ENCODE measurements at regions not wholly inside any gene's neighbourhood (a gene's known extent, or its start where the extent isn't known, plus 50 kb on each side); places are given as distances from the start of the nearest gene placed in this dataset.

DNA sequence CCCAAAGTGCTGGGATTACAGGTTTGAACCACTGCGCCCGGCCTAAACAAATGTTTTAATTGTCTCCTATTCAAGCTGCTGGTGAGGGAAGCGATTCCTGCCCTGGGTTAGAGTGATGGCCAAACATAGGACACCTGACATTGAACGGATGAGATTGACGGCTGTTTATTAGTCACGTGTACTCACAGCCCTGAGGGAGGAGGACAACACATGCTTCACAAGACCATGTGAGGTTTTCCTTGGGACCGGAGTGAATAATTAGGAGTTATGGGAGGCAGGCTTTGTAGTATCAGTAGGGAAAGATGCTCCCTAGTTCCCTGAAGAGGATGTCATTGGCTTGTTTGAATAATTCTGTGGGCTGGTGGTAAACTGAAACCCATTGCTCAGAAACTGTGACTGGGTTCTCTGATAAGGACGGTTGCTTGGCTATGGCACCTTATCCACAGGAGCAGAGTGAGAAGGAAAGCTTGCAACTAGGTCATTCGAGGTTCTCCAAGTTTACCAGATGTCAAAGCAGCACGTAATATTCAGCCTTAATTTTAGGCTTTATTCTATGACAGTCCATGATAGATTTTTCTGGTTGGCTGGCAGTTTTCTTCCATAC lies 245.8 kb downstream of the PLA2G4A start:
- DNase-seq (ENCODE audit: low spot score), result no peak
- no peak for ATAC-seq (ENCODE audit: low read depth)
- H3K27ac ChIP-seq (ENCODE audit: poor library complexity, severe bottlenecking), result no peak overlapping the region
- no peaks in the 10 kb centered on the region for H3K9me3 ChIP-seq (ENCODE audit: severe bottlenecking)
- H3K36me3 ChIP-seq (ENCODE audit: low read depth), result no peaks in the 10 kb centered on the region
- TF ChIP-seq, protein P1, sequence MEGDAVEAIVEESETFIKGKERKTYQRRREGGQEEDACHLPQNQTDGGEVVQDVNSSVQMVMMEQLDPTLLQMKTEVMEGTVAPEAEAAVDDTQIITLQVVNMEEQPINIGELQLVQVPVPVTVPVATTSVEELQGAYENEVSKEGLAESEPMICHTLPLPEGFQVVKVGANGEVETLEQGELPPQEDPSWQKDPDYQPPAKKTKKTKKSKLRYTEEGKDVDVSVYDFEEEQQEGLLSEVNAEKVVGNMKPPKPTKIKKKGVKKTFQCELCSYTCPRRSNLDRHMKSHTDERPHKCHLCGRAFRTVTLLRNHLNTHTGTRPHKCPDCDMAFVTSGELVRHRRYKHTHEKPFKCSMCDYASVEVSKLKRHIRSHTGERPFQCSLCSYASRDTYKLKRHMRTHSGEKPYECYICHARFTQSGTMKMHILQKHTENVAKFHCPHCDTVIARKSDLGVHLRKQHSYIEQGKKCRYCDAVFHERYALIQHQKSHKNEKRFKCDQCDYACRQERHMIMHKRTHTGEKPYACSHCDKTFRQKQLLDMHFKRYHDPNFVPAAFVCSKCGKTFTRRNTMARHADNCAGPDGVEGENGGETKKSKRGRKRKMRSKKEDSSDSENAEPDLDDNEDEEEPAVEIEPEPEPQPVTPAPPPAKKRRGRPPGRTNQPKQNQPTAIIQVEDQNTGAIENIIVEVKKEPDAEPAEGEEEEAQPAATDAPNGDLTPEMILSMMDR (IDR thresholded peaks at IDR 0.05; ENCODE audit: poor library complexity, severe bottlenecking), result no peak
- H3K27me3 ChIP-seq (ENCODE audit: insufficient read depth, poor library complexity, severe bottlenecking), result no peaks in the 10 kb centered on the region
- H3K4me3 ChIP-seq (ENCODE audit: severe bottlenecking), result no peak overlapping the region
- no peaks in the 10 kb centered on the region for H3K4me1 ChIP-seq (ENCODE audit: insufficient read depth, poor library complexity, severe bottlenecking)

DNA sequence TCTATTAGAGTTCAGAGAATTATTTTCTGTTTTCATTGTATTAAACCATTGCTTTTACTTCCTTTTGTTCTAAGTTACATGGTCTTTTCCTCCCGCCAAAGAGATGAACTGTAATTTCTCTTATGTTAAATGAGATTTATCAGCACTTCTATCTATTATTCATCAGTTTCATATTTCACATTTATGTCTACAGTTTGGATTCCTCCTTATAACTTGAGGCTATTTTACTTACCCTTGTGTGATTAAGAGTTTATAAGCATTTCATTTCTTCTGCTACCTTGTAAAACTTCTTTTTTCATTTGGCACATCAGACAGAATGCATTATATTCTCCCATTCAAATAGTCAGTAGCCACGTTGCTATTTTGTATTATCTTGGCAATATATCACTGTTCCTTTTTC lies 248.2 kb downstream of the PLA2G4A start:
- H3K36me3 ChIP-seq (ENCODE audit: low read depth), result no peaks in the 10 kb centered on the region
- no peaks in the 10 kb centered on the region for H3K27me3 ChIP-seq (ENCODE audit: insufficient read depth, poor library complexity, severe bottlenecking)
- DNase-seq (ENCODE audit: low spot score), result no peak
- H3K4me1 ChIP-seq (ENCODE audit: insufficient read depth, poor library complexity, severe bottlenecking), result no peaks in the 10 kb centered on the region
- no peaks in the 10 kb centered on the region for H3K9me3 ChIP-seq (ENCODE audit: severe bottlenecking)
- TF ChIP-seq, protein P1 (IDR thresholded peaks at IDR 0.05; ENCODE audit: poor library complexity, severe bottlenecking), result no peak
- H3K27ac ChIP-seq (ENCODE audit: poor library complexity, severe bottlenecking), result no peak overlapping the region
- ATAC-seq (ENCODE audit: low read depth), result no peak
- no peak overlapping the region for H3K4me3 ChIP-seq (ENCODE audit: severe bottlenecking)

GRCh38 chr1:187078321-187078720 lies 249.6 kb downstream of the PLA2G4A start:
- H3K4me1 ChIP-seq (ENCODE audit: insufficient read depth, poor library complexity, severe bottlenecking), result no peaks in the 10 kb centered on the region
- H3K27ac ChIP-seq (ENCODE audit: poor library complexity, severe bottlenecking), result no peak overlapping the region
- ATAC-seq (ENCODE audit: low read depth) (no peak), DNase-seq (ENCODE audit: low spot score) (no peak)
- TF ChIP-seq, protein P1 (IDR thresholded peaks at IDR 0.05; ENCODE audit: poor library complexity, severe bottlenecking), result no peak
- no peaks in the 10 kb centered on the region for H3K36me3 ChIP-seq (ENCODE audit: low read depth)
- no peak overlapping the region for H3K4me3 ChIP-seq (ENCODE audit: severe bottlenecking)
- H3K27me3 ChIP-seq (ENCODE audit: insufficient read depth, poor library complexity, severe bottlenecking), result no peaks in the 10 kb centered on the region
- no peaks in the 10 kb centered on the region for H3K9me3 ChIP-seq (ENCODE audit: severe bottlenecking)

DNA sequence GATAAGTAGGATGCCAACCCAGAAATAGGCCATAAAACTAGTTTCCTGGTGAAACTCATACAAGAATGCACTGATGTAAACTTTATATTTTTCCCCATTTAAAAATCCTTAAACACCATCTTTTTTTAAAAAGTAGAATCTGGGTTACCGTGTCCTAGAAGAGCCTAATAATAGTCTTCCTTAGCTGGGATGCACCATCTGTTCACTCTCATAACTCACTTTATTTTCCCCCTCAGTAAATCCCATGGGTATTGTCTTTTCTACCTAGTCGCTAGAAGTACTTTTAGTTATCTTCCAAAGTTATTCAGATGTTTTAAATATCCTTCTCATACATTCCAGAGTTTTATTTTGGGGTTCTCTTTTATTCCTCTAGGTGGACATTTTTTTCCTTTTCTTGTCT lies 250.2 kb downstream of the PLA2G4A start:
- DNase-seq (ENCODE audit: low spot score), result no peak

GRCh38 chr1:187079330-187079729 lies 250.6 kb downstream of the PLA2G4A start:
- no peaks in the 10 kb centered on the region for H3K9me3 ChIP-seq (ENCODE audit: severe bottlenecking)
- no peak for ATAC-seq (ENCODE audit: low read depth)
- DNase-seq (ENCODE audit: low spot score), result no peak
- TF ChIP-seq, protein P1 (IDR thresholded peaks at IDR 0.05; ENCODE audit: poor library complexity, severe bottlenecking), result no peak
- no peaks in the 10 kb centered on the region for H3K36me3 ChIP-seq (ENCODE audit: low read depth)
- H3K4me1 ChIP-seq (ENCODE audit: insufficient read depth, poor library complexity, severe bottlenecking), result no peaks in the 10 kb centered on the region
- H3K4me3 ChIP-seq (ENCODE audit: severe bottlenecking), result no peak overlapping the region
- no peak overlapping the region for H3K27ac ChIP-seq (ENCODE audit: poor library complexity, severe bottlenecking)
- H3K27me3 ChIP-seq (ENCODE audit: insufficient read depth, poor library complexity, severe bottlenecking), result no peaks in the 10 kb centered on the region

More for the DNA sequence above, 250.2 kb downstream of the PLA2G4A start:
- H3K4me1 ChIP-seq (ENCODE audit: insufficient read depth, poor library complexity, severe bottlenecking), result no peaks in the 10 kb centered on the region
- no peak for ATAC-seq (ENCODE audit: low read depth)
- H3K36me3 ChIP-seq (ENCODE audit: low read depth), result no peaks in the 10 kb centered on the region
- no peaks in the 10 kb centered on the region for H3K9me3 ChIP-seq (ENCODE audit: severe bottlenecking)
- no peak overlapping the region for H3K4me3 ChIP-seq (ENCODE audit: severe bottlenecking)
- TF ChIP-seq, protein P1 (IDR thresholded peaks at IDR 0.05; ENCODE audit: poor library complexity, severe bottlenecking), result no peak
- H3K27ac ChIP-seq (ENCODE audit: poor library complexity, severe bottlenecking), result no peak overlapping the region
- no peaks in the 10 kb centered on the region for H3K27me3 ChIP-seq (ENCODE audit: insufficient read depth, poor library complexity, severe bottlenecking)
